GM23248 (cell line): ENCODE measurements at regions not wholly inside any gene's neighbourhood (a gene's known extent, or its start where the extent isn't known, plus 50 kb on each side); places are given as distances from the start of the nearest gene placed in this dataset.

Source experiments
- EZH2 ChIP-seq: fragments of 200-600 bp; sonication (generic); IDR thresholded peaks from 2 replicates; pipeline ENCODE4 v1.6.1; 2018; ENCODE audit warnings: antibody characterized with exemption, mild to moderate bottlenecking; ENCODE audit not compliant: insufficient read depth, poor library complexity, severe bottlenecking
- EZH2phosphoT487 ChIP-seq: fragments of 200-600 bp; sonication (generic); IDR thresholded peaks from 2 replicates; pipeline ENCODE4 v1.6.1; 2018; ENCODE audit warnings: antibody characterized with exemption, moderate library complexity, mild to moderate bottlenecking, low read depth; ENCODE audit not compliant: insufficient read depth

DNA sequence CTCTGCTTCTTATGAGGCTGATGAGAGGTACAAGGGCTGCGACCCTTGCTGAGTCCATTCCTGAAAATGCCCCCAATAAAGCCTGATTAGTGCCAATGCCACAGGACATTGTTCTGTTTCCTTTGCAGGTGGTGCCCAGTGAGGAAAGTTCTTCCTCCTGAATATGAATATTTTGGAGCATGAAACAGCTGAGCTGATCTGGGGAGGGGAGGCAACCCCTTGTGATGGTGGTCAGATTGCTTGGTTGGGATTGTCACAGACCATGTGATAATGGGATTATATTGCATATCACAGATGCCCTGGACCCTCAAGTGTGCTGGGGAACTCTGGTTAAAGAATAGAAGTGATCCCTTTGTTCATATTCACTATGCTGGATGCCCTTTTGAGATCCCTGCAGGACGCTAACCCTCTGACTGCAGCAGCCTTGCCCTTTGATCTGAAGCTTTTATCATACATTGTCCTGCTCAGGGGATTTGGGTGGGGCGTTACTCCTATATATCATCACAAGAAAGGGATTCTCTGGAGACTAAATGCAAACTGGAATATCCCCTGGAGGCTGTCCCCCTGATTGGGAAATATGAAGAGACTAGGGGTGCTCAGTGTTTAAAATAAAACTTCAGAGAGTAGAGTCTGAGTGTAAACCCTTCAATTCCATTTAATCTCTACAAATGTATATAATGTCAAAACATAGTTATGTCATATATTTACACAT is 76.9 kb upstream of the TOP3B start:
- no peak for TF ChIP-seq EZH2
- TF ChIP-seq EZH2phosphoT487 = no peak
